AG09309 (cell line): ENCODE measurements at regions not wholly inside any gene's neighbourhood (a gene's known extent, or its start where the extent isn't known, plus 50 kb on each side); places are given as distances from the start of the nearest gene placed in this dataset.

Source experiments
- DNase-seq: peaks from one replicate; pipeline ENCODE4 v3.0.0-alpha.2; 2010; ENCODE audit warnings: low read depth
- H3K4me3 ChIP-seq: 2 replicates; pipeline ENCODE4 v1.5.1; 2011; ENCODE audit warnings: mild to moderate bottlenecking, low read depth, low read length, moderate library complexity; ENCODE audit not compliant: control insufficient read depth
- TF ChIP-seq, protein P1 (sequence below): IDR thresholded peaks from 2 replicates; pipeline ENCODE4 v1.5.1; 2011; ENCODE audit warnings: mild to moderate bottlenecking, low read depth, low read length, inconsistent platforms; ENCODE audit not compliant: insufficient read depth, control insufficient read depth; ENCODE audit errors: missing control alignments

DNA sequence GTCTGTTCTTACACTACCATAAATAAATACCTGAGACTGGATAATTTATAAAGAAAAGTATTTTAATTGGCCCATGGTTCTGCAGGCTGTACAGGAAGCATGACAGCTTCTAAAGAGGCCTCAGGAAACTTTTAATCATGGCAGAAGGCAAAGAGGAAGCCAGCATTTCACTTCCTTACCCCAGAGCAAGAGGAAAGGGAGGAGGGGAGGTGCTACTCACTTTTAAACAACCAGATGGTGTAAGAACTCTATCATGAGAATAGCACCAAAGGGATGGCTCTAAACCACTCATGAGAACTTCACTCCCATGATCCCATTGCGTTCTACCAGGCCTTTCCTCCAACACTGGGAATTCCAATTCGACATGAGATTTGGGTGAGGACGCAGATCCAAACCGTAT, 344.4 kb upstream of the SLC39A10 start:
- TF ChIP-seq, protein P1, sequence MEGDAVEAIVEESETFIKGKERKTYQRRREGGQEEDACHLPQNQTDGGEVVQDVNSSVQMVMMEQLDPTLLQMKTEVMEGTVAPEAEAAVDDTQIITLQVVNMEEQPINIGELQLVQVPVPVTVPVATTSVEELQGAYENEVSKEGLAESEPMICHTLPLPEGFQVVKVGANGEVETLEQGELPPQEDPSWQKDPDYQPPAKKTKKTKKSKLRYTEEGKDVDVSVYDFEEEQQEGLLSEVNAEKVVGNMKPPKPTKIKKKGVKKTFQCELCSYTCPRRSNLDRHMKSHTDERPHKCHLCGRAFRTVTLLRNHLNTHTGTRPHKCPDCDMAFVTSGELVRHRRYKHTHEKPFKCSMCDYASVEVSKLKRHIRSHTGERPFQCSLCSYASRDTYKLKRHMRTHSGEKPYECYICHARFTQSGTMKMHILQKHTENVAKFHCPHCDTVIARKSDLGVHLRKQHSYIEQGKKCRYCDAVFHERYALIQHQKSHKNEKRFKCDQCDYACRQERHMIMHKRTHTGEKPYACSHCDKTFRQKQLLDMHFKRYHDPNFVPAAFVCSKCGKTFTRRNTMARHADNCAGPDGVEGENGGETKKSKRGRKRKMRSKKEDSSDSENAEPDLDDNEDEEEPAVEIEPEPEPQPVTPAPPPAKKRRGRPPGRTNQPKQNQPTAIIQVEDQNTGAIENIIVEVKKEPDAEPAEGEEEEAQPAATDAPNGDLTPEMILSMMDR = no peak
- no peak overlapping the region for H3K4me3 ChIP-seq
- no peak for DNase-seq

DNA sequence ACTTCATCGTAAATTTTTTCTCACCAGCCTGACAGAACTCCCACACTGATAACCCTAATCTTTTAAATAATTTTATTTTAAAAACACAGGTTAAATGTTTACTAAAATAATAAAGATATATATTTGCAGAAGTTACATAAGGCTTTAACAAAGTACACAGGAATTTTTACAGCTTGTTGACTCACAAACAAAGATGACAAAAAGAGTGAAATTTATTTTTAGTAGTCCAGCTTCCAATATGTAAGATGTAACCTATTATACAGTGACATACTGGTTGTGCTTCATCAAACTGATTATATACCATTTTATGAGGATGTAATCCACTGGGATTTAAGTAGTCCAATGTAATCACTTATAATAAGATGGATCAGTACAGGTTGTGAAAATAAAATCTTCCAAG, 348.9 kb upstream of the SLC39A10 start:
- TF ChIP-seq, protein P1 = no peak
- no peak for DNase-seq
- no peak overlapping the region for H3K4me3 ChIP-seq

- TF ChIP-seq, protein P1 = no peak
- no peak for DNase-seq
- no peak overlapping the region for H3K4me3 ChIP-seq
Measured at GRCh38 chr2:195307751-195308150, 349.3 kb upstream of the SLC39A10 start.

- no peak overlapping the region for H3K4me3 ChIP-seq
- DNase-seq = no peak
- TF ChIP-seq, protein P1 = no peak
Measured at GRCh38 chr2:195304310-195304709, 352.7 kb upstream of the SLC39A10 start.

GRCh38 chr2:195300631-195301030, 356.4 kb upstream of the SLC39A10 start:
- TF ChIP-seq, protein P1 = no peak
- DNase-seq = no peak
- H3K4me3 ChIP-seq = no peak overlapping the region

DNA sequence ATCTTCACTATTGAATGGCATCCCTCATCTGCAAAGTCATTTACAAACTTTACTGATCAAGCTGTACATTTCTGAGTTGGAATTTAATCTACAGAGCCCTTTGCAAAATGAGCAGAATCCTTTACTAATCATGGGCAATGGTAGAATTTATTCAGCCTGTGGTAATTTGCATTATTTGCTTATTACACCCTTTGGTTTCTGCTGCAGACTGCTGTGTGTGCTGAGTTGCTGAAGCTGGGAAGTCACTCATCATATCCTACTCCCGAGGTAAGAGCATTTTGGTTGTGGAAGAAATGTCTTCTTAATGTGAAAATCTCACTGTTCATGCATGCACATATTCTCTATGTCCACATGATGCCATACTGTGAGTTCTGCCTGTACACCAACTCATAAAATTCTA, 357.4 kb upstream of the SLC39A10 start:
- no peak for DNase-seq
- H3K4me3 ChIP-seq = no peak overlapping the region
- TF ChIP-seq, protein P1 = no peak

GRCh38 chr2:195296490-195296889, 360.5 kb upstream of the SLC39A10 start:
- TF ChIP-seq, protein P1 = no peak
- no peak overlapping the region for H3K4me3 ChIP-seq
- DNase-seq = no peak
